IMR-90 (cell line): ENCODE measurements at regions not wholly inside any gene's neighbourhood (a gene's known extent, or its start where the extent isn't known, plus 50 kb on each side); places are given as distances from the start of the nearest gene placed in this dataset.

ENCODE experiments used
- ATAC-seq: fragments of 200-7000 bp; cut with Tn5 transposase; 2 replicates; pipeline ENCODE4 v1.9.1; 2020; ENCODE audit warnings: low read depth, mild to moderate bottlenecking, moderate library complexity
- BruUV-seq: library from RNA; stranded (reverse); fragments of 400-500 nt; replicated peaks from 2 replicates; lab custom pipeline; 2021; lab: Mats Ljungman, UMichigan
- CTCF ChIA-PET: fragments of 300-600 bp; formaldehyde crosslinking; extraction: SDS; loops from one replicate; lab custom pipeline; 2021; ENCODE audit warnings: antibody characterized with exemption; lab: Yijun Ruan, JAX
- POLR2A ChIA-PET: fragments of 300-600 bp; sonication (Branson Sonifier 250); formaldehyde crosslinking; loops from one replicate; lab custom pipeline; 2022; ENCODE audit warnings: antibody characterized with exemption; ENCODE audit not compliant: unreplicated experiment; lab: Charles Lee
- DNase-seq: peaks from one replicate; pipeline ENCODE4 v3.0.0; 2013
- H2AFZ ChIP-seq: replicated peaks from 2 replicates; pipeline ENCODE3; 2013; ENCODE audit warnings: low read length, mild to moderate bottlenecking; ENCODE audit not compliant: poor library complexity
- H2AK5ac ChIP-seq: 2 replicates; pipeline ENCODE4 v1.6.1; 2013; ENCODE audit warnings: low read depth, low read length, inconsistent platforms
- H2AK9ac ChIP-seq: replicated peaks from 2 replicates; pipeline ENCODE3; 2013; ENCODE audit warnings: mild to moderate bottlenecking, low read depth, low read length, moderate library complexity; ENCODE audit not compliant: poor library complexity
- H2BK120ac ChIP-seq: 2 replicates; pipeline ENCODE4 v1.6.1; 2013; ENCODE audit warnings: low read depth, low read length, inconsistent platforms
- H2BK15ac ChIP-seq: 3 replicates; pipeline ENCODE4 v1.6.1; 2013; ENCODE audit warnings: low read depth, low read length, inconsistent platforms
- H2BK20ac ChIP-seq: 2 replicates; pipeline ENCODE4 v1.6.1; 2013; ENCODE audit warnings: low read depth, mild to moderate bottlenecking, inconsistent platforms, low read length, moderate library complexity
- H2BK5ac ChIP-seq: 2 replicates; pipeline ENCODE4 v1.6.1; 2013; ENCODE audit warnings: mild to moderate bottlenecking, low read depth, low read length, inconsistent platforms; ENCODE audit not compliant: poor library complexity, severe bottlenecking
- H3K14ac ChIP-seq: replicated peaks from 2 replicates; pipeline ENCODE4 v1.6.1; 2013; ENCODE audit warnings: low read depth, low read length, inconsistent platforms
- H3K18ac ChIP-seq: 2 replicates; pipeline ENCODE4 v1.6.1; 2013; ENCODE audit warnings: low read depth, low read length, control low read depth
- H3K23ac ChIP-seq: 2 replicates; pipeline ENCODE4 v1.6.1; 2013; ENCODE audit warnings: low read depth, low read length, inconsistent platforms
- H3K27ac ChIP-seq: 2 replicates; pipeline ENCODE4 v1.5.1; 2013; ENCODE audit warnings: mild to moderate bottlenecking, control low read depth, low read length; ENCODE audit not compliant: insufficient read depth
- H3K27me3 ChIP-seq: 2 replicates; pipeline ENCODE4 v1.6.1; 2013; ENCODE audit warnings: low read length; ENCODE audit not compliant: control insufficient read depth, insufficient read depth
- H3K36me3 ChIP-seq: 2 replicates; pipeline ENCODE4 v1.6.1; 2013; ENCODE audit warnings: low read length, mixed read lengths; ENCODE audit not compliant: control insufficient read depth, insufficient read depth
- H3K4ac ChIP-seq: 2 replicates; pipeline ENCODE4 v1.6.1; 2013; ENCODE audit warnings: low read depth, low read length, inconsistent platforms
- H3K4me1 ChIP-seq: 2 replicates; pipeline ENCODE4 v1.6.1; 2013; ENCODE audit warnings: low read length, mixed read lengths; ENCODE audit not compliant: control insufficient read depth, insufficient read depth
- H3K4me2 ChIP-seq: 2 replicates; pipeline ENCODE4 v1.6.1; 2013; ENCODE audit warnings: low read depth, mild to moderate bottlenecking, control low read depth, low read length, moderate library complexity
- H3K4me3 ChIP-seq: 2 replicates; pipeline ENCODE4 v1.5.1; 2013; ENCODE audit warnings: low read depth, mild to moderate bottlenecking, control low read depth, low read length, moderate library complexity; ENCODE audit not compliant: insufficient read depth
- H3K56ac ChIP-seq: 2 replicates; pipeline ENCODE4 v1.6.1; 2013; ENCODE audit warnings: low read length, inconsistent platforms; ENCODE audit not compliant: insufficient read depth; ENCODE audit errors: extremely low read depth
- H3K79me1 ChIP-seq, 2 experiments: 2 replicates each; pipeline ENCODE4 v1.6.1; 2013; ENCODE audit warnings: low read length in 2 of 2, inconsistent platforms in 1 of 2, low read depth in 1 of 2
- H3K9ac ChIP-seq: 2 replicates; pipeline ENCODE4 v1.6.1; 2013; ENCODE audit warnings: low read depth, low read length, control low read depth
- H3K9me1 ChIP-seq: 2 replicates; pipeline ENCODE4 v1.6.1; 2013; ENCODE audit warnings: low read length, inconsistent platforms; ENCODE audit not compliant: insufficient read depth
- H3K9me3 ChIP-seq: 2 replicates; pipeline ENCODE4 v1.6.1; 2013; ENCODE audit warnings: low read length; ENCODE audit not compliant: control insufficient read depth, insufficient read depth
- H4K20me1 ChIP-seq: 2 replicates; pipeline ENCODE4 v1.6.1; 2013; ENCODE audit warnings: low read length, inconsistent platforms; ENCODE audit not compliant: insufficient read depth
- H4K5ac ChIP-seq: 2 replicates; pipeline ENCODE4 v1.6.1; 2013; ENCODE audit warnings: mild to moderate bottlenecking, low read depth, low read length, control low read depth
- H4K8ac ChIP-seq, 2 experiments: 2 replicates each; pipeline ENCODE4 v1.6.1; 2013; ENCODE audit warnings: low read depth in 2 of 2, low read length in 2 of 2, control low read depth in 1 of 2, inconsistent platforms in 1 of 2
- H4K91ac ChIP-seq: 2 replicates; pipeline ENCODE4 v1.6.1; 2013; ENCODE audit warnings: low read depth, low read length, inconsistent platforms; ENCODE audit not compliant: insufficient read depth
- BHLHE40 ChIP-seq: fragments of 150-350 bp; IDR thresholded peaks from 2 replicates; pipeline ENCODE4 v1.6.1; 2016; ENCODE audit warnings: mild to moderate bottlenecking, low read depth, low read length
- CEBPB ChIP-seq: IDR thresholded peaks from 2 replicates; pipeline ENCODE4 v1.6.1; 2012; ENCODE audit warnings: low read depth, low read length, improper control_type of control experiment
- CHD1 ChIP-seq: IDR thresholded peaks from 2 replicates; pipeline ENCODE4 v1.6.1; 2012; ENCODE audit warnings: low read depth, low read length, improper control_type of control experiment
- FOS ChIP-seq: fragments of 150-350 bp; IDR thresholded peaks from 2 replicates; pipeline ENCODE4 v1.6.1; 2016; ENCODE audit warnings: low read depth, low read length
- MAFK ChIP-seq: IDR thresholded peaks from 2 replicates; pipeline ENCODE4 v1.6.1; 2012; ENCODE audit warnings: low read depth, low read length, improper control_type of control experiment
- MAZ ChIP-seq: IDR thresholded peaks from 2 replicates; pipeline ENCODE4 v1.6.1; 2012; ENCODE audit warnings: low read depth, mild to moderate bottlenecking, low read length, improper control_type of control experiment, moderate library complexity, borderline replicate concordance
- MXI1 ChIP-seq: IDR thresholded peaks from 2 replicates; pipeline ENCODE4 v1.6.1; 2012; ENCODE audit warnings: low read depth, mild to moderate bottlenecking, low read length, moderate library complexity, borderline replicate concordance
- NFE2L2 ChIP-seq: fragments of 150-350 bp; IDR thresholded peaks from 2 replicates; pipeline ENCODE4 v1.6.1; 2016; ENCODE audit warnings: low read depth, mild to moderate bottlenecking, low read length
- POLR2A ChIP-seq: IDR thresholded peaks from 2 replicates; pipeline ENCODE4 v1.6.1; 2012; ENCODE audit warnings: mild to moderate bottlenecking, low read depth, low read length
- RAD21 ChIP-seq: IDR thresholded peaks from 2 replicates; pipeline ENCODE4 v1.6.1; 2012; ENCODE audit warnings: low read length, improper control_type of control experiment
- RCOR1 ChIP-seq: IDR thresholded peaks from 2 replicates; pipeline ENCODE4 v1.6.1; 2012; ENCODE audit warnings: mild to moderate bottlenecking, low read length, improper control_type of control experiment; ENCODE audit not compliant: insufficient replicate concordance
- RFX5 ChIP-seq: IDR thresholded peaks from 2 replicates; pipeline ENCODE4 v1.8.0; 2012; ENCODE audit warnings: low read depth, mild to moderate bottlenecking, low read length, moderate library complexity
- SMC3 ChIP-seq: fragments of 150-350 bp; IDR thresholded peaks from 2 replicates; pipeline ENCODE4 v1.6.1; 2016; ENCODE audit warnings: low read depth, mild to moderate bottlenecking, antibody characterized with exemption, low read length, moderate library complexity
- WGBS, 2 experiments: methylation state at CpG; one replicate each; pipeline versions ENCODE4 v1.1.5 to v1.1.7; 2013; ENCODE audit warnings: missing lambda C conversion rate in 2 of 2; ENCODE audit not compliant: insufficient read length in 1 of 2; ENCODE audit errors: extremely low coverage in 2 of 2; 5-methylcytosine and 5-hydroxymethylcytosine counted together
- dilution Hi-C: fragments of 300-500 bp; cut with HindIII; formaldehyde crosslinking; loops from one replicate; pipeline ENCODE4 v1.14.3; 2018; ENCODE audit warnings: low sequenced_read_pairs; ENCODE audit not compliant: unreplicated experiment
- in situ Hi-C: fragments of 300-500 bp; cut with MboI; formaldehyde crosslinking; loops from 3 replicates; pipeline ENCODE4 v1.14.3; 2019; ENCODE audit warnings: low sequenced_read_pairs, inconsistent platforms, mixed read lengths
- intact Hi-C: fragments of 100-400 bp; cut with micrococcal nuclease; formaldehyde crosslinking; loops from 2 replicates; pipeline ENCODE4 v1.10.0; 2022
- TF ChIP-seq, protein P1 (sequence below): conservative IDR thresholded peaks from 2 replicates; pipeline ENCODE4 v1.5.1; 2012; ENCODE audit warnings: mild to moderate bottlenecking, low read depth, low read length, improper control_type of control experiment
- TF ChIP-seq, protein P2 (sequence below): fragments of 150-350 bp; IDR thresholded peaks from 2 replicates; pipeline ENCODE4 v1.6.1; 2017; ENCODE audit warnings: mild to moderate bottlenecking, antibody characterized with exemption, low read length, low read depth
- TF ChIP-seq, protein P3 (sequence below): fragments of 150-350 bp; IDR thresholded peaks from 2 replicates; pipeline ENCODE4 v1.6.1; 2016; ENCODE audit warnings: low read depth, mild to moderate bottlenecking, low read length, moderate library complexity, borderline replicate concordance

DNA sequence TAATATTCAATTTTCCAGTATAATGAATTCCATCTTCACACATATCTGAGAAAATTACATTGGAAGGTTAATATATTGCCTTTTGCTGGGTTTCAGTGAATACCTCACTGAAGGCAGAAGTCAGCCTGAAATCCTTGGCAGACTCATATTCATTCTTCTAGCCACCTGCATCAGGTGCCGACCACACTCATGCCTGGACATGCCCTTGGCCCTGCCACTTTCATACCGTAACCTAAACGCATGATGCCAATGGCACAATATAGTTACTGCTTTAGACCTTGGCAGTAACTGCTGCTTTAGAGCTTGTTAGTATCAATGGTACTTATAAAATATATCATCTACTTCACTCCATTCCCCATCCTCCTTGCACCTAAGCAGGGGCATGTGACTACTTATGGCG is 817.6 kb upstream of the CDH8 start:
- no peaks in the 10 kb centered on the region for H3K27me3 ChIP-seq
- H3K9ac ChIP-seq = no peak overlapping the region
- no peak overlapping the region for H3K4me3 ChIP-seq
- no peak overlapping the region for H2AK9ac ChIP-seq
- no peak overlapping the region for H3K18ac ChIP-seq
- no peak overlapping the region for H4K5ac ChIP-seq
- no peak for DNase-seq
- H3K4ac ChIP-seq = no peak overlapping the region
- no peak overlapping the region for H2AK5ac ChIP-seq
- H3K9me3 ChIP-seq = peaks cover 3% of the 10 kb centered on the region
- H3K23ac ChIP-seq = no peak overlapping the region
- H3K14ac ChIP-seq = no peak overlapping the region
- H4K91ac ChIP-seq = no peak overlapping the region
- no peak overlapping the region for H2BK20ac ChIP-seq
- ChIA-PET POLR2A (no interaction called here), CTCF (no interaction called here)
- BruUV-seq = no TSS peak
- H2BK5ac ChIP-seq = no peak overlapping the region
- no peak overlapping the region for H3K4me2 ChIP-seq
- no peaks in the 10 kb centered on the region for H3K9me1 ChIP-seq
- H3K79me1 ChIP-seq = no peaks in the 10 kb centered on the region
- in situ Hi-C loops = no loop called here
- H3K36me3 ChIP-seq = no peaks in the 10 kb centered on the region
- H3K4me1 ChIP-seq = no peaks in the 10 kb centered on the region
- H3K56ac ChIP-seq = no peak overlapping the region
- no peak overlapping the region for H2BK15ac ChIP-seq
- no CpG with 5 or more reads among the region's 4 CpGs for WGBS, 2 experiments
- intact Hi-C loops = no loop called here
- dilution Hi-C loops = no loop called here
- H4K20me1 ChIP-seq = no peaks in the 10 kb centered on the region
- H3K27ac ChIP-seq = no peak overlapping the region
- no peak for ATAC-seq
- no peak overlapping the region for H2BK120ac ChIP-seq
- H4K8ac ChIP-seq = no peak overlapping the region
- H2AFZ ChIP-seq = no peak overlapping the region
- TF ChIP-seq, protein P1, sequence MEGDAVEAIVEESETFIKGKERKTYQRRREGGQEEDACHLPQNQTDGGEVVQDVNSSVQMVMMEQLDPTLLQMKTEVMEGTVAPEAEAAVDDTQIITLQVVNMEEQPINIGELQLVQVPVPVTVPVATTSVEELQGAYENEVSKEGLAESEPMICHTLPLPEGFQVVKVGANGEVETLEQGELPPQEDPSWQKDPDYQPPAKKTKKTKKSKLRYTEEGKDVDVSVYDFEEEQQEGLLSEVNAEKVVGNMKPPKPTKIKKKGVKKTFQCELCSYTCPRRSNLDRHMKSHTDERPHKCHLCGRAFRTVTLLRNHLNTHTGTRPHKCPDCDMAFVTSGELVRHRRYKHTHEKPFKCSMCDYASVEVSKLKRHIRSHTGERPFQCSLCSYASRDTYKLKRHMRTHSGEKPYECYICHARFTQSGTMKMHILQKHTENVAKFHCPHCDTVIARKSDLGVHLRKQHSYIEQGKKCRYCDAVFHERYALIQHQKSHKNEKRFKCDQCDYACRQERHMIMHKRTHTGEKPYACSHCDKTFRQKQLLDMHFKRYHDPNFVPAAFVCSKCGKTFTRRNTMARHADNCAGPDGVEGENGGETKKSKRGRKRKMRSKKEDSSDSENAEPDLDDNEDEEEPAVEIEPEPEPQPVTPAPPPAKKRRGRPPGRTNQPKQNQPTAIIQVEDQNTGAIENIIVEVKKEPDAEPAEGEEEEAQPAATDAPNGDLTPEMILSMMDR = no peak
- TF ChIP-seq, protein P2, sequence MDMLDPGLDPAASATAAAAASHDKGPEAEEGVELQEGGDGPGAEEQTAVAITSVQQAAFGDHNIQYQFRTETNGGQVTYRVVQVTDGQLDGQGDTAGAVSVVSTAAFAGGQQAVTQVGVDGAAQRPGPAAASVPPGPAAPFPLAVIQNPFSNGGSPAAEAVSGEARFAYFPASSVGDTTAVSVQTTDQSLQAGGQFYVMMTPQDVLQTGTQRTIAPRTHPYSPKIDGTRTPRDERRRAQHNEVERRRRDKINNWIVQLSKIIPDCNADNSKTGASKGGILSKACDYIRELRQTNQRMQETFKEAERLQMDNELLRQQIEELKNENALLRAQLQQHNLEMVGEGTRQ = no peak
- TF ChIP-seq, protein P3, sequence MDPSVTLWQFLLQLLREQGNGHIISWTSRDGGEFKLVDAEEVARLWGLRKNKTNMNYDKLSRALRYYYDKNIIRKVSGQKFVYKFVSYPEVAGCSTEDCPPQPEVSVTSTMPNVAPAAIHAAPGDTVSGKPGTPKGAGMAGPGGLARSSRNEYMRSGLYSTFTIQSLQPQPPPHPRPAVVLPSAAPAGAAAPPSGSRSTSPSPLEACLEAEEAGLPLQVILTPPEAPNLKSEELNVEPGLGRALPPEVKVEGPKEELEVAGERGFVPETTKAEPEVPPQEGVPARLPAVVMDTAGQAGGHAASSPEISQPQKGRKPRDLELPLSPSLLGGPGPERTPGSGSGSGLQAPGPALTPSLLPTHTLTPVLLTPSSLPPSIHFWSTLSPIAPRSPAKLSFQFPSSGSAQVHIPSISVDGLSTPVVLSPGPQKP = no peak
- no peak for TF ChIP-seq SMC3
- no peak for TF ChIP-seq BHLHE40
- no peak for TF ChIP-seq RAD21
- no peak for TF ChIP-seq CHD1
- no peak for TF ChIP-seq CEBPB
- no peak for TF ChIP-seq RCOR1
- no peak for TF ChIP-seq MXI1
- TF ChIP-seq RFX5 = no peak
- TF ChIP-seq NFE2L2 = no peak
- no peak for TF ChIP-seq MAZ
- TF ChIP-seq POLR2A = no peak
- no peak for TF ChIP-seq FOS
- no peak for TF ChIP-seq MAFK
